HepG2 (cell line): ENCODE measurements at regions not wholly inside any gene's neighbourhood (a gene's known extent, or its start where the extent isn't known, plus 50 kb on each side); places are given as distances from the start of the nearest gene placed in this dataset.

ENCODE experiments used
- EZH2 ChIP-seq: conservative IDR thresholded peaks from 2 replicates; pipeline ENCODE4 v1.6.1; 2012; ENCODE audit warnings: mild to moderate bottlenecking, low read depth, low read length, moderate library complexity
- FOXA3 ChIP-seq: IDR thresholded peaks from 2 replicates; pipeline ENCODE4 v1.6.1; 2016; ENCODE audit warnings: missing genetic modification reagents, missing compliant biosample characterization
- NFIC ChIP-seq: IDR thresholded peaks from 2 replicates; pipeline ENCODE4 v1.6.1; 2012; ENCODE audit warnings: mild to moderate bottlenecking, low read length, inconsistent platforms
- NR3C1 ChIP-seq: sonication (generic); formaldehyde crosslinking; IDR thresholded peaks from 2 replicates; pipeline ENCODE4 v1.4.0; 2020; ENCODE audit warnings: missing genetic modification reagents
- POLR2A ChIP-seq, 2 experiments: IDR thresholded peaks; 2 replicates each; pipeline ENCODE4 v1.6.1; 2011; ENCODE audit warnings: low read depth in 2 of 2, low read length in 2 of 2, mild to moderate bottlenecking in 1 of 2, moderate library complexity in 1 of 2; ENCODE audit not compliant: insufficient read depth in 1 of 2
- RBM22 ChIP-seq: fragments of 200-400 bp; formaldehyde crosslinking; optimal IDR thresholded peaks from 2 replicates; pipeline ENCODE3; 2017; ENCODE audit warnings: mild to moderate bottlenecking, low read length, moderate library complexity
- SETDB1 ChIP-seq: sonication (generic); formaldehyde crosslinking; IDR thresholded peaks from 2 replicates; pipeline ENCODE4 v1.5.1; 2020; ENCODE audit warnings: missing genetic modification reagents, mild to moderate bottlenecking, borderline replicate concordance
- SP2 ChIP-seq: sonication (generic); formaldehyde crosslinking; IDR thresholded peaks from 2 replicates; pipeline ENCODE4 v1.5.1; 2020; ENCODE audit warnings: mild to moderate bottlenecking, missing genetic modification reagents
- SRF ChIP-seq: IDR thresholded peaks from 2 replicates; pipeline ENCODE4 v1.6.1; 2011; ENCODE audit warnings: mild to moderate bottlenecking, low read depth, low read length, moderate library complexity
- U2AF1 ChIP-seq: fragments of 200-400 bp; formaldehyde crosslinking; optimal IDR thresholded peaks from 2 replicates; pipeline ENCODE3; 2017; ENCODE audit warnings: mild to moderate bottlenecking, low read depth, low read length
- ZFP36 ChIP-seq: fragments of 150-350 bp; IDR thresholded peaks from 2 replicates; pipeline ENCODE4 v1.6.1; 2018; ENCODE audit warnings: borderline replicate concordance, low read length, low read depth; ENCODE audit not compliant: partially characterized antibody
- ZNF232 ChIP-seq: sonication (generic); formaldehyde crosslinking; IDR thresholded peaks from 2 replicates; pipeline ENCODE4 v1.4.0; 2020; ENCODE audit warnings: missing genetic modification reagents, borderline replicate concordance
- ZNF629 ChIP-seq: sonication (generic); formaldehyde crosslinking; conservative IDR thresholded peaks from 2 replicates; pipeline ENCODE4 v1.5.0; 2020; ENCODE audit warnings: missing genetic modification reagents
- TF ChIP-seq, protein P1 (sequence below): sonication (generic); formaldehyde crosslinking; IDR thresholded peaks from 2 replicates; pipeline ENCODE4 v1.4.0; 2020; ENCODE audit warnings: missing genetic modification reagents

DNA sequence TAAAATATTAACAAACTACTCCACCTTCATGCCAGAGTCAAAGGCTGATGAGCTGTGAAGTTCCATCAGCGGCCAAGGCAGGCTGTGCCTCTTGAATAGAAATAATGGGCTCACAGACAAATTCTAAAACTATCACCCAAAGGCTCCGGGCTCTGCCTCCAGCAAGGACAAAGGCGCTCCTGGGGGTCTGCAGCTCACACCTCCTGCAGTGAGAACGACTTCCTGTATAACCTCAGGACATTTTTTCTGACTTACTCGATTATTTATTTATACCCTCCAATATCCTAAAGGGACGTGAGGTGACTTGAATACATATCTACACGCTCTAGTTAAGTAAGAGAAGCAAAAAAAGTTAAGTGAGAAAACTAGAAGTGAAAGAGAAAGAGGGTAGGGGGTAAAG, 500.7 kb downstream of the CCSER2 start:
- TF ChIP-seq RBM22 (no peak), NR3C1 (CRISPR knock-in tag) (no peak), ZNF629 (no peak), SETDB1 (CRISPR knock-in tag) (no peak), EZH2 (no peak), POLR2A (IDR thresholded peaks at IDR 0.05; ENCODE audit: insufficient read depth in 1 of 2, low read depth in 2 of 2, low read length in 2 of 2) (no peak), SP2 (CRISPR knock-in tag) (no peak), U2AF1 (no peak), FOXA3 (CRISPR knock-in tag) (no peak), ZNF232 (CRISPR knock-in tag) (no peak), ZFP36 (no peak), NFIC (no peak), SRF (no peak)
- TF ChIP-seq, protein P1, sequence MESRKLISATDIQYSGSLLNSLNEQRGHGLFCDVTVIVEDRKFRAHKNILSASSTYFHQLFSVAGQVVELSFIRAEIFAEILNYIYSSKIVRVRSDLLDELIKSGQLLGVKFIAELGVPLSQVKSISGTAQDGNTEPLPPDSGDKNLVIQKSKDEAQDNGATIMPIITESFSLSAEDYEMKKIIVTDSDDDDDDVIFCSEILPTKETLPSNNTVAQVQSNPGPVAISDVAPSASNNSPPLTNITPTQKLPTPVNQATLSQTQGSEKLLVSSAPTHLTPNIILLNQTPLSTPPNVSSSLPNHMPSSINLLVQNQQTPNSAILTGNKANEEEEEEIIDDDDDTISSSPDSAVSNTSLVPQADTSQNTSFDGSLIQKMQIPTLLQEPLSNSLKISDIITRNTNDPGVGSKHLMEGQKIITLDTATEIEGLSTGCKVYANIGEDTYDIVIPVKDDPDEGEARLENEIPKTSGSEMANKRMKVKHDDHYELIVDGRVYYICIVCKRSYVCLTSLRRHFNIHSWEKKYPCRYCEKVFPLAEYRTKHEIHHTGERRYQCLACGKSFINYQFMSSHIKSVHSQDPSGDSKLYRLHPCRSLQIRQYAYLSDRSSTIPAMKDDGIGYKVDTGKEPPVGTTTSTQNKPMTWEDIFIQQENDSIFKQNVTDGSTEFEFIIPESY = no peak
